Effector memory CD4-positive, alpha-beta T cell (primary cell): ENCODE measurements at regions not wholly inside any gene's neighbourhood (a gene's known extent, or its start where the extent isn't known, plus 50 kb on each side); places are given as distances from the start of the nearest gene placed in this dataset.

Experiments
- DNase-seq, 3 donors: peaks; one replicate each; pipeline ENCODE4 v3.0.0-alpha.2; 2020
- H3K27ac ChIP-seq: 2 replicates; pipeline ENCODE4 v1.7.0; 2013; ENCODE audit warnings: mild to moderate bottlenecking, low read length, moderate library complexity; ENCODE audit not compliant: insufficient read depth, poor library complexity, severe bottlenecking
- H3K27me3 ChIP-seq: replicated peaks from 2 replicates; pipeline ENCODE4 v1.7.0; 2013; ENCODE audit warnings: mild to moderate bottlenecking, low read length; ENCODE audit not compliant: insufficient read depth, control insufficient read depth, poor library complexity, severe bottlenecking
- H3K36me3 ChIP-seq: 2 replicates; pipeline ENCODE4 v1.7.0; 2013; ENCODE audit warnings: mild to moderate bottlenecking, low read length, moderate library complexity; ENCODE audit not compliant: control insufficient read depth, insufficient read depth
- H3K4me1 ChIP-seq: 2 replicates; pipeline ENCODE4 v1.7.0; 2013; ENCODE audit warnings: low read length, mild to moderate bottlenecking; ENCODE audit not compliant: control insufficient read depth, insufficient read depth, poor library complexity, severe bottlenecking
- H3K4me3 ChIP-seq: 2 replicates; pipeline ENCODE4 v1.7.0; 2013; ENCODE audit warnings: low read length, low read depth, mild to moderate bottlenecking; ENCODE audit not compliant: insufficient read depth, poor library complexity, severe bottlenecking
- H3K9me3 ChIP-seq: 2 replicates; pipeline ENCODE4 v1.7.0; 2013; ENCODE audit warnings: mild to moderate bottlenecking, low read length, moderate library complexity; ENCODE audit not compliant: control insufficient read depth

DNA sequence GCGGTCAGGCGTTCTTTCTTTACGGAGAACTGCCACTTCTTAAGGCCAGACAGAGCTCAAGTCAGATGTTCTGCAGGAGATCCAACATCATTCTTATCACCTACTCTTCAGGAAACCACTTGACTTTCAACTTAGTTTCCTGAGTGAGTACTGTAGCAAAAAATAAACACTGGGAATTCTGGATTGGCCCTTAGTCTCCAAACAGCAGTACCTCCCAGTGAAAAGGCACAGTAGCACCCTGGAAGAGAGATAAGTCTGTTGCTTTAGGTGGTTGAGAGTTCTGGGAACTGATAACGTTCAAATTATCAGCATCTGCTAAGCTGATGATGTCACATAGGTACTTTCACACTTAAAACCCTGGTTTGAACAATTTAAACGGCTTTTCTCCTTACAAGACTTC lies 971.8 kb upstream of the TENM4 start:
- no peaks in the 10 kb centered on the region for H3K27me3 ChIP-seq

DNA sequence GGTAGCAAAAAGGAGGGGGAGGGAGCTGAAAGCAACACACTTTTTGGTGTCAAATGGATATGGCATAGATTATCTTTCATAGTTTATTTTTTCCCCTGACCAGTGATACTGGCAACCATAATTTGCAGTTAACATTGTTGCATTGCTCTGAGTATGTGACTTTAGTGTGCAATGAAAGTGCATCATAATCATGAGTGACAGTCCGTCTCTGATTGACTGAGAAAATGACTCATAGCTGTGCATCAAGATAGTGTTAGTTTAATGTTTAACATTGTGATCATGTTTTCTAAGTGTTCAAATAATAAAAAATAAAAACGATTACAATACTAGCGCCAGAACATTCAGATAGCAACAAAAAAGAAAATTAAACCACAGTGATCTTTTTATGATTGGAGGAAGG lies 952.4 kb upstream of the TENM4 start:
- no peaks in the 10 kb centered on the region for H3K27me3 ChIP-seq
- no peaks in the 10 kb centered on the region for H3K4me1 ChIP-seq
- DNase-seq = no peak
- H3K36me3 ChIP-seq = no peaks in the 10 kb centered on the region
- H3K27ac ChIP-seq = no peak overlapping the region
- no peak overlapping the region for H3K4me3 ChIP-seq
- H3K9me3 ChIP-seq = no peaks in the 10 kb centered on the region

More for the DNA sequence above, 971.8 kb upstream of the TENM4 start:
- Histone ChIP-seq H3K4me1 (no peaks in the 10 kb centered on the region), H3K9me3 (peaks cover 3% of the 10 kb centered on the region), H3K4me3 (no peak overlapping the region), H3K36me3 (no peaks in the 10 kb centered on the region), H3K27ac (no peak overlapping the region)
- DNase-seq = no peak

DNA sequence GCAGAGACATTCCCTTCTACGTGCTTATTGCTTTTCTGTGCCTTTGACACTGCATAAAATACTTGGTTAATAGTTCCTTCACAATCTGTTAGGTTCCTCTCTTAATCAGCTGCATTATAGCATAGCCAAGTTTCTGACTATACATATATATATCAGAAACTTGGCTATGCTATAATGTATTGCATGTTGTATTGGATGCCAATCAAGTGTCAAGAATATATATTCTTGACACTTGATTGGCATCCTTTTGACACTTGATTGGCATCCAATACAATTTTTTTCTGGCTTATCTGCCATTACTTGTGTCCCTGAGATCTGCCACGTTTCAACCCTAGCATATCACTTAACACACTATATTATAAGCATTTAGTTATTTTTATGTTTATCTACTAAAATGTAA lies 949.7 kb upstream of the TENM4 start:
- no peaks in the 10 kb centered on the region for H3K36me3 ChIP-seq
- no peaks in the 10 kb centered on the region for H3K4me1 ChIP-seq
- no peak for DNase-seq
- H3K27me3 ChIP-seq = no peaks in the 10 kb centered on the region
- H3K27ac ChIP-seq = no peak overlapping the region
- H3K4me3 ChIP-seq = no peak overlapping the region
- no peaks in the 10 kb centered on the region for H3K9me3 ChIP-seq

DNA sequence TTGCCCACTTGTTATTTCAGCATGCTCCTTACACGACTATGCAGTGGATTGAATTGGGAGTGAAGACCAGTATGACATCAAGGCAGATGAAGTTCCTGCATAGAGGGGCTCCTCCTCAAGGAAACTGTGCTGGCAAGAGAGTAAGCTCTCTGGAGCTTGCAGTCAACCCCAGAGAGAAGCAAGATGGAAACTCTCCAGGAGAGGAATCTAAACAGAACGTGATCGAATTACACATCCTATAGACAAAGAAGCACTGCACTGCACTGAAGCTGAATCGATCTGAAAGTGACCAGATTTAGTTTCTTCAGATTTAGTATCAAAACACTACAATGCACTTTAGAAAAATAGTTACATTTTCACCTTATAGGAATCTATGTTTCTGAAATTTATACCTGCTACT lies 947.7 kb upstream of the TENM4 start:
- DNase-seq = no peak
- Histone ChIP-seq H3K27ac (no peak overlapping the region), H3K27me3 (no peaks in the 10 kb centered on the region), H3K9me3 (no peaks in the 10 kb centered on the region), H3K4me1 (no peaks in the 10 kb centered on the region), H3K36me3 (no peaks in the 10 kb centered on the region), H3K4me3 (no peak overlapping the region)

DNA sequence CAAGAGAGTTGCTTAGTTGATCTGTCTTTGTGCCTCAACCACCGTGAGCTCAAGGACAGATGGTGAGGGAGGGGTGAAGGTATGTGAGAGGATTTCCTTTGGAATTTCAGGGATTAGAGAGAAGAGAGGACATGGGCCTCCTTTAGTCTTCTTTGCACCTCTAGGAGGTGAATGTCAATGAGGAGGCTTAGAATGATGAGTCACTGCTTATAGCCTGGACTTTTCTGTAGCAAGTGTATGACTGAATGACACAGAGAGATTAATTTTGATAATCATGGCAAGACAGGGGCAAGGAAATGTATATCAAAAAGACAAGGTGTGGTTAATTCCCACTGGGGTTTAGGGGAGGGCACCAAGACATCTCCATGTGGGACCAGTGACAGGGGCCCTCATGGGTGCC lies 947.3 kb upstream of the TENM4 start:
- Histone ChIP-seq H3K27ac (no peak overlapping the region), H3K4me3 (no peak overlapping the region), H3K36me3 (no peaks in the 10 kb centered on the region), H3K4me1 (no peaks in the 10 kb centered on the region), H3K9me3 (no peaks in the 10 kb centered on the region), H3K27me3 (no peaks in the 10 kb centered on the region)
- DNase-seq = no peak

DNA sequence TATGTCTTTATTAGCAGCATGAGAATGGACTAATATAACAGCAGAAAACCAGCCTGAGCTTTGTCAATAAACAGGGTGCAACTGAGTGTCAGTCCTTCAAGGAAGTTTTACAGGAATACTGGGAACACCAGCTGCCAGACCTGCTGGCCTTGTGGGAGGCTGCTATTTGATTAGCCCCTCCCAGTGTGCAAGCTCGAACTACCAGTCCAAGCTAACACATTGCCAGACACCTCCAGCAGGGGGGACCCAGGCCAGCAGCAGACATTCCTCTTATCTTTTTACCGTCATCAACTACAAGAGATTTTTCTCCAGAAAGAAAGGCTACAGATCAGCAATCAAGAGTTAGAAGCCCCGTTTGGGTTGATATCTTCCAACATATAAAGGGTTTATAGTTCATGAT lies 942.8 kb upstream of the TENM4 start:
- H3K9me3 ChIP-seq = no peaks in the 10 kb centered on the region
- H3K27me3 ChIP-seq = no peaks in the 10 kb centered on the region
- H3K36me3 ChIP-seq = no peaks in the 10 kb centered on the region
- H3K27ac ChIP-seq = no peak overlapping the region
- no peak for DNase-seq
- no peak overlapping the region for H3K4me3 ChIP-seq
- H3K4me1 ChIP-seq = no peaks in the 10 kb centered on the region

DNA sequence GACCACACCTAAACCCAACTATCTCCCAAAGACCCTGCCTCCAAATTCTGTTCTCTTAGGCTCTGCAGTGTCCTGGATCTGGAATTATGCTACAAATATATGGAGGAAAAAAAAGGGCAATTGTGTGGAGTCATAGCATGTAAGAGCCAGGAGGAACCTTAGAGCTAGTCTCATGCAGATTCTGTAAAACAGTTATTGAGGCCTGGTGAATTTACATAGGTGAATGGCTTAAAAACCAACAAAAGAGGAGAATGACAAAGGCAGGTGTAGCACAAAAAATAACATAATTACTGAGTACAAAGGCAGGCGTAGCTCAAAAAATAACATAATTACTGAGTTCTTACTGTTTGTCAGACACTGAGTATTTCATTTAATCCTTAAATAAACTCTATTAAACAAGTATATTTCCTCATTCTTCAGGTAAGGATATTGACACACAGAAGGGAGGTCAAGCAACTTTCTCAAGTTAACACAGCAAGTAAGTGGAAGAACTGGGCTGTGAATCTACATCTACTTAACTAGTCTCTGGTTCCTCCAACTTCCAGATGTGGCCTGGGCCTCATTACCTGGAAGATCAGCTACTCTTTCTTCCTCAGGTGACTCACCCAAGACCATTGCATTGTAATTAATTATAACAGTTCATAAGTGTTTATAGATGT lies 938.9 kb upstream of the TENM4 start:
- H3K36me3 ChIP-seq = no peaks in the 10 kb centered on the region
- no peaks in the 10 kb centered on the region for H3K9me3 ChIP-seq
- H3K4me1 ChIP-seq = no peaks in the 10 kb centered on the region
- no peaks in the 10 kb centered on the region for H3K27me3 ChIP-seq
- no peak overlapping the region for H3K4me3 ChIP-seq
- no peak overlapping the region for H3K27ac ChIP-seq
- DNase-seq = no peak

DNA sequence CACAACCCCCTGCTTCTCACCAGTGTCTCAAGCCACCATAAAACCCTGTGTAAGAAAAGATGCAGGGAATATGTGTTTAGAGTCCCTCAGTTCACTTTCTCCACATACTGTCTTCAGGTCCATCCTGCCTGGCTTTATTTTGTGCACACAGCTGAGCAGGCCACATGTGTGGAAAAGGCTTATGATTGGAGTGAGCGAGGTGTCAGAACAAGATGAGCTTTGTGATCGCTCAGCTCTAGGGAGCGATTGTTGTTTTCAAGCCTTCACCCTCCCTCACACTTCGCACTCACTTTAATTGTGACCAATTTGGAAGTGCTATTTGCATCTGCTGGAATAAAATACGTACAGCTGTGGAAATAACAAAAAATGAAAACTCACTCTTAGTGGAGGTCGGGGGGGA lies 931.1 kb upstream of the TENM4 start:
- Histone ChIP-seq H3K36me3 (no peaks in the 10 kb centered on the region), H3K4me1 (no peaks in the 10 kb centered on the region), H3K27me3 (no peaks in the 10 kb centered on the region), H3K4me3 (no peak overlapping the region), H3K9me3 (no peaks in the 10 kb centered on the region), H3K27ac (no peak overlapping the region)
- DNase-seq = no peak

DNA sequence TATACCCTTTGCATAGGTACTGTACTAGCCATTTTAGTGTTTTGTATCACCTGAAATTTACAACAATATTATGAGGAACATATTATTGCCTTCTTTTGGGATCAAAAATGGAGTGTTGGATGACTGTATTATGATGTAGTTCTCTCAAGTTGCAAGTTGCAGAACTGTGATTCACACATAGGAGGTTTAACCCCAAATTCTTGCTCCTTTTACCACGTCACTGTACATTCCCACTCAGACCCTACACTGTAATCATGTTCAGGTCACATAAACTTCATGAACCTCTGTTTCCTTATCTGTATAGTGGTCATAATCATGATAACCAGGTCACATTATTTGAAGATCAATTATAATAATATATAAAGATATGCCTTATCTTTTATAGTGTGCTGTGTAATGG lies 925.1 kb upstream of the TENM4 start:
- Histone ChIP-seq H3K4me3 (no peak overlapping the region), H3K9me3 (no peaks in the 10 kb centered on the region), H3K4me1 (no peaks in the 10 kb centered on the region), H3K27me3 (no peaks in the 10 kb centered on the region), H3K36me3 (no peaks in the 10 kb centered on the region), H3K27ac (no peak overlapping the region)
- no peak for DNase-seq

DNA sequence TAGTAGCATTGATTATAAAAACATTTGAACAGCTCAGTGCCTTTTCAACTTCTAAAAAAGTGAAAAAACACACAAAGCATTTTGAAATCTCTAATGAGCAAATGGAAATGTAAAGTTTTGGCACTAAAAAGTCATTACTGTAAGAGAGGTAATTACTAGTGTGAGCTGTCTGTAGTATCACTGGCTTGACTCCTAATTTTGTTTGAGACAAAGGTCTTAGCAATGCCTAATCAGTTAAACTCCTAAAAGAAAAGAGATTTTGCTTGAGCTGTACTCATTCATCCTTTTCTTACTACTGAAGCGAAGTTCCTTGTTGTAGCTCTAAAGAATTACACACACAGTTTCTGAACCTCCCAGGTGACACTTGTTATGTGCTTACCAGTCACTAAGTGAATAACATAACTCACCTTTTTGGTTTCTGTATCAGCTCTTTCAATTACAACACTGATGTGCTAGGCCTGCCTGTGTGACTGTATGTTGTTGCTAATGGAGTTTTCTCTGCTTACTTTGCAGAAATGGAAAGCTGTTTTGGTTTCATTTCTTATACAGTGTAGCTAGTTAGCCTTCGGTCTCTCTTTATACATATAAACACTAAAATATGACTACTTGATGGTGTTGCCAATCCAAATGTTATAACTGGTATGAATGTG lies 924.4 kb upstream of the TENM4 start:
- H3K4me1 ChIP-seq = no peaks in the 10 kb centered on the region
- no peaks in the 10 kb centered on the region for H3K36me3 ChIP-seq
- no peaks in the 10 kb centered on the region for H3K27me3 ChIP-seq
- no peak overlapping the region for H3K4me3 ChIP-seq
- no peaks in the 10 kb centered on the region for H3K9me3 ChIP-seq
- no peak overlapping the region for H3K27ac ChIP-seq
- no peak for DNase-seq
